Memory B cell (primary cell): ENCODE measurements at regions not wholly inside any gene's neighbourhood (a gene's known extent, or its start where the extent isn't known, plus 50 kb on each side); places are given as distances from the start of the nearest gene placed in this dataset.

Experiments used
- ATAC-seq: fragments of 150-1000 bp; cut with Tn5 transposase; 2 replicates; pipeline ENCODE4 v1.10.0; 2021; ENCODE audit warnings: low read depth, mild to moderate bottlenecking, moderate library complexity
- DNase-seq, 2 donors: peaks; one replicate each; pipeline ENCODE4 v3.0.0; 2022; ENCODE audit warnings: low spot score in 2 of 2
- H3K27ac Mint-ChIP-seq: one replicate; pipeline ENCODE4 v1.8.0; 2022; ENCODE audit warnings: mild to moderate bottlenecking, moderate library complexity, mixed read lengths
- H3K27me3 Mint-ChIP-seq: one replicate; pipeline ENCODE4 v1.8.0; 2022; ENCODE audit warnings: mixed read lengths
- H3K36me3 Mint-ChIP-seq: one replicate; pipeline ENCODE4 v1.8.0; 2022; ENCODE audit warnings: mild to moderate bottlenecking, mixed read lengths
- H3K4me1 Mint-ChIP-seq: one replicate; pipeline ENCODE4 v1.8.0; 2022; ENCODE audit warnings: mixed read lengths
- H3K4me3 Mint-ChIP-seq: one replicate; pipeline ENCODE4 v1.8.0; 2022; ENCODE audit warnings: mild to moderate bottlenecking, moderate library complexity, mixed read lengths
- H3K9me3 Mint-ChIP-seq: one replicate; pipeline ENCODE4 v1.8.0; 2022; ENCODE audit warnings: mixed read lengths

DNA sequence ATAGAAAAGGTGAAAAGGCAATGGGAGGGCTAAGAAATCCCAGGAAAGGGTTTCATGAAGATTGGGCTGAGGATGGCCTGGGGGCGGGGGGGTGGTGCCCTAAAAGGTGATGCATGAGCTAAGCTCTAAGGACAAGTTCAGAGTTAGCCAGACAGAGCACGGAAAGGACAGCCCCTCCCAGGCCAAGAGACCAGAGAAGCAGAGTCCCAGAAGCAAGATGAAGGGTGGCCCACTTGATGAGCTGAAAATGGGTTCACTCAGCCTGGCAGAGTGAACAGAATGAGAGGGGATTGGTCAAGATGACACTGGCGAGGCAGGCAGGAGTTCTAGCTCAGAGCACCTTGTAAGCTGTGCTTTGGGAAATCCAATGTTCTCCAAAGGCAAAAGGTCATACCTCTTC lies 89.4 kb upstream of the GPR26 start:
- Mint-ChIP-seq H3K27me3 (peaks cover 22% of the 10 kb centered on the region), H3K4me1 (peaks cover 4% of the 10 kb centered on the region), H3K27ac (no peak overlapping the region), H3K36me3 (no peaks in the 10 kb centered on the region), H3K9me3 (no peaks in the 10 kb centered on the region), H3K4me3 (no peak overlapping the region)
- ATAC-seq (no peak), DNase-seq (no peak)

DNA sequence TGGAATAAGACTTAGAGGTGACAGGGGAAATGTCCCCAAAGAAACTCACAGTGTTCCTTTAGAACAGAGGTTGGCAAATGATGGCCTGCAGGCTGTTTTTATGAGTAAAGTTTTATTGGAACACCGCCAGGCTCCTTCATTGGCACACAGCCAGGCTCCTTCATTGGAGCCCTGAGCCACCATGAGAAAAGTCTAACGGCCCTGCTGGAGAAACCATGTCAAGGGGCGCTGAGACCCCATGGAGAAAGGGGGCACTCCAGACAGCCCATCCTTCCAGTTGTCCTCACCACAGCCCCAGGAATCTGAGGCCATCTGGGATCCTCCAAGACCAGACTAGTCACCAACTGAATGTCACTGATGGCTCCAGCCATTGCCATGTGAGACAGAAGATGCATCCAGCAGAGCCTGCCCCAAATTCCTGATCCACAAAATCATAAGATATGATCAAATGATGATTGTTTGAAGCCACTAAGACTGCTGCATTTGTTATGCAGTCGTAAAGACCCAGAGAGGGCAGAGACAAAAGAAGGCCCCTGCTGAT lies 88.2 kb upstream of the GPR26 start:
- Mint-ChIP-seq H3K36me3 (no peaks in the 10 kb centered on the region), H3K4me3 (no peak overlapping the region), H3K9me3 (no peaks in the 10 kb centered on the region), H3K27me3 (peaks cover 17% of the 10 kb centered on the region), H3K27ac (no peak overlapping the region), H3K4me1 (peaks cover 2% of the 10 kb centered on the region)
- DNase-seq (no peak), ATAC-seq (no peak)

DNA sequence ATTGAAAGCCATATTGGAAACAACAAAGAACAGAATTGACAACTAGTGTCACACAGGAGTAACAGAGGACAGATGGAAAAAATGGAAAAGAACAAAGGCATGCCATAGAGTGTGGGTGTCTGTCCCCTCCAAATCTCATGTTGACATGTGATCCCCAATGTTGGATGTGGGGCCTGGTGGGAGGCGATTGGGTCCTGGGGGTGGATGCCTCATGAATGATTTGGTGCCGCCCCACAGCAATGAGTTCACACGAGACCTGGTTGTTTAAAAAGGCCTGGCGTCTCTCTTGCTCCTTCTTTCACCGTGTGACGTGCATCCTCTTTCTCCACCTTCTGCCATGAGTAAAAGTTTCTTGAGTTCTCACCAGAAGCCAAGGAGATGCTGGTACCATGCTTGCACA lies 87.4 kb upstream of the GPR26 start:
- Mint-ChIP-seq H3K9me3 (no peaks in the 10 kb centered on the region), H3K36me3 (no peaks in the 10 kb centered on the region), H3K27me3 (peaks cover 20% of the 10 kb centered on the region), H3K27ac (no peak overlapping the region), H3K4me3 (no peak overlapping the region), H3K4me1 (peaks cover 2% of the 10 kb centered on the region)
- DNase-seq, result no peak
- ATAC-seq, result no peak

DNA sequence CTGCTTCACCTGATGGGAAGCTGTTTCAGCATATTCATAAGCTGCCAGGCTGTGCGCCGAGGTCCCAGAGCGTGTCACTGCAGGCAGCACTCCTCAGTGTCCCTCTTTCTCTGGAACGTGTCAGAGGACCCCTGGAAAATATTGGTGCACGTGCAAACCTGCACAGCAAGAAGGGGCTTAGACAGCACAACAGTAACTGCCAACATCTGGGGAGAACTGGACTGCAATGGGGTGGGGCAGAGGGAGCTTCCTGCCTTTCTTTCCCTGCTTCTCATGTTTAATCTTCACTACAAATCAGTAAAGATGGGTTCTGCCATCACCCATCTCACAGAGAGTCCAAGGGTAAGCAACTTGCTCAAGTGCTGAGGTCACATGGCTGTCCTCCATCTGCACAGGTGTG lies 86.5 kb upstream of the GPR26 start:
- Mint-ChIP-seq H3K4me3 (no peak overlapping the region), H3K27me3 (peaks cover 21% of the 10 kb centered on the region), H3K27ac (no peak overlapping the region), H3K4me1 (peaks cover 2% of the 10 kb centered on the region), H3K36me3 (no peaks in the 10 kb centered on the region), H3K9me3 (no peaks in the 10 kb centered on the region)
- ATAC-seq, result no peak
- DNase-seq, result no peak

DNA sequence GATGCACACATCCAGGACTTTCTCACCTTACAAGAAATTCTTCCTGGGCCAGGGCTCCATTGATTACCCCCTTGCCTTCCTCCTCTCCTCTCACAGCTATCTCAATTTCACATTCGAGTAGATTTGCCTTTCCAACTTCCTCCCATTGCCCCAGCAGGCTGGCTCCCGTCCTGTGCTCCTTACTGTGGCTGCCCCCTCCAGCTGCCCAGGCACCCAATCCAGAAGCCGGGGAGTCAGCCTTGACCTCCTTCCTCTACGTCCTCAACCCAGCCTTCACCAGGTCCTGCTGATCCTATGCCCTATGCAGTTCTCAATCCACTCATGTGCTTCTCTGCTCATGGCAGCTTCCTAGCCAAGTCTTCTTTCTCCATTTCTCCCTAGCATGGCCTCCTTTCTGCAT lies 85.7 kb upstream of the GPR26 start:
- DNase-seq (no peak), ATAC-seq (no peak)
- Mint-ChIP-seq H3K27ac (no peak overlapping the region), H3K36me3 (no peaks in the 10 kb centered on the region), H3K4me1 (peaks cover 2% of the 10 kb centered on the region), H3K9me3 (no peaks in the 10 kb centered on the region), H3K27me3 (peaks cover 27% of the 10 kb centered on the region), H3K4me3 (no peak overlapping the region)

DNA sequence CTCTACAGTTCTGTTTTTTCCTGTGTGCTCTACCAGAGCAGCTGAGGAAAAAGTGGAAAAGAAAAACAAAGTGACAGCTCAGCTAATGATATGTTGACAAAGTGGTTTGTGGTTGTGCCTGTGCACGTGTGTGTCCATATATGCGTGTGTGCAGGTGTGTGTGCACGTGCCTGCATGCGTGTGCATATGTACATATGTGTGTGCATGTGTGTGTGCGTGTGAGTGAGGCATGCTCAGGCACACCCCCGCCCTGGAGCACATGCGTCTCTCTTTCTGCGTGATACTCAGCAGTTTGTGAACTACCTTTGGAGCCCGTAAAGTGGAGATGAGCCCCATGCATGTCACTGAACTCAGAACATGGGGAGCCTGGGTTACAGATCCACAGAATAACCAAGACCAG lies 84.5 kb upstream of the GPR26 start:
- H3K9me3 Mint-ChIP-seq, result no peaks in the 10 kb centered on the region

DNA sequence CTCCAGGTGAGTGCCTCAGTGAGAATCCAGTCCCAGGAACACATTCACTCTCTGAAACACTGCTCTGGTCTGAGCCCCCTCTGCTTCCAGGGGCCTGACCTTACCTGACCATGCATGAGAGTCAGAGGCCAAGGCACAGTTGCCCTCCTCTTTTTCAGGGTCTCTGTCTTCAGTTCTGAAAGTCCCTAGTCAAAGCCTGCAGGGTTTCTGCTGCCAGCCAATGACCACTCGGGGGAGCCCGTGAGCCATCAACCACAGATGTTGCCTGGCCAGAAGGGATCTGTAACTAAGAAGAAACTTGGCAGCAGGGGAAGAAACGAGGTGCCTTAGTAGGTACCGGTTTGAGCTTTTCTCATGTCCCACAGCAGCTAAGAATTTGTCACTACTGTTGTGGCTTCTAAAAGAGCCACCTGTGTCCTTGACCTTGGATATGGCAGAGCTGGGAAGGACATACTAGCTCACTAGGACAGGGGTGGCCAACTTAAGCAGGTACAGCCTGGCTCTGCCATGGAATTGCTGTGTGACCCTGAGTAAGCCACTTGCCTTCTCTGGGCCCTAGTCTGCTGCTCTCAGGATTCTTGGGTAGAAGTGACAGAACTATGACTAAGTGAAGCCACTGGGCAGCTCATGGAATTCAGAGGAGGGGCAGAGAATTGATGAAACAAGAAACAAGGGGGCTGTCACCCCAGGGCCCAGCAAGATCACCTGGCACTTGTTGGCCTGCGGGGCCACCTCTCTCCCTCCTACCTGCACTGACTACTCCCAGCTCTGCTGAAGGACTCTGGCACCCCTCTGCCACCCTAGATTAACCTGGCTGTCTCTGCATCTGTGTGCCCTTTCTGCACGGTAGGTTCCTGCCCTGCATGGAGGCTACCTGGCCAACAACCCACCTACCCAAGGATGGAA lies 83.8 kb upstream of the GPR26 start:
- ATAC-seq, result peak; percentile 82
- peak; percentile 65 to 72 for DNase-seq
- H3K27me3 Mint-ChIP-seq, result peaks cover 27% of the 10 kb centered on the region
- no peaks in the 10 kb centered on the region for H3K9me3 Mint-ChIP-seq
- H3K4me1 Mint-ChIP-seq, result peaks cover 2% of the 10 kb centered on the region
- H3K4me3 Mint-ChIP-seq, result no peak overlapping the region
- no peak overlapping the region for H3K27ac Mint-ChIP-seq
- H3K36me3 Mint-ChIP-seq, result no peaks in the 10 kb centered on the region

More for the DNA sequence above, 84.5 kb upstream of the GPR26 start:
- ATAC-seq, result no peak
- Mint-ChIP-seq H3K27me3 (peaks cover 27% of the 10 kb centered on the region), H3K27ac (no peak overlapping the region), H3K4me3 (no peak overlapping the region), H3K4me1 (peaks cover 2% of the 10 kb centered on the region), H3K36me3 (no peaks in the 10 kb centered on the region)
- no peak for DNase-seq

DNA sequence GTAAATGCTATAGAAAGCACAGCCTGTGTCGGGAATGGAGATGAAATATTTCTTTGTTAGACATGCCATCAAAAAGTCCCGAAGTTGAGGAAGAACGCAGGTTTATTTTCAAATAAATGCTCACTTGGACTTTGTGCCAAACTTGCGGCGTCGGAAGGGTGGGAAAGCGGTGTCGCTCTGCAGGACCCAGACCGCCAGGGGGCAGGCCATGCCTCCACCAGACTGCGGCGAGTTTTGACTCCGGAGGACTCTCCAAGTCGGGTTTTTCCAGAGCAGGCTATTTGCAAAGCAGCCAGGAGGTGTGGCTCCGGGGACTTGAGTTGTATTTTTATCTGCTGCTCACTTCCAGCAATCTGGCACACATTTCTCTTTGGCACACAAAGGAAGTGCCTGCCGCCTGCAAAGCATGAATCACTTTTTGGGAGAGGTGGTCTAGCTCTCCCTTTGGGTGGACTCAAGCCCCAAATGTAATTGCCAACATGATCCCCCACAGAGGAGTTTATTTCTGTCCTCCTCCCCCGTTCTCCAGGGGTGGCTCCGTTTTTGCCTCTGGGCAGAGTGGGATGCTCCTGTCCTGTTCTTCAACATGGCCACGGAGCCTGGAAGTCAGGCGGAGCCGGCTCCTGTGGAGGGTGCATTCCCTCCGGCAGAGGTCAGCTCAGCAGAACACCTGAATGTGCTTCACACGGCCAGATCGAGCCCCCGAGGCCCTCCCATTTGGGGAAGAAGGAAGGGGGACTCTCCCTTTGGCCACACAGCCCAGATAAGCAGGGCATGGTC lies 82.3 kb upstream of the GPR26 start:
- ATAC-seq (peak; percentile 35), DNase-seq (peak in 1 of 2 donors; percentile 22)
- H3K9me3 Mint-ChIP-seq, result no peaks in the 10 kb centered on the region
- H3K27ac Mint-ChIP-seq, result no peak overlapping the region
- peaks cover 2% of the 10 kb centered on the region for H3K4me1 Mint-ChIP-seq
- H3K27me3 Mint-ChIP-seq, result peaks cover 24% of the 10 kb centered on the region
- H3K4me3 Mint-ChIP-seq, result no peak overlapping the region
- no peaks in the 10 kb centered on the region for H3K36me3 Mint-ChIP-seq

DNA sequence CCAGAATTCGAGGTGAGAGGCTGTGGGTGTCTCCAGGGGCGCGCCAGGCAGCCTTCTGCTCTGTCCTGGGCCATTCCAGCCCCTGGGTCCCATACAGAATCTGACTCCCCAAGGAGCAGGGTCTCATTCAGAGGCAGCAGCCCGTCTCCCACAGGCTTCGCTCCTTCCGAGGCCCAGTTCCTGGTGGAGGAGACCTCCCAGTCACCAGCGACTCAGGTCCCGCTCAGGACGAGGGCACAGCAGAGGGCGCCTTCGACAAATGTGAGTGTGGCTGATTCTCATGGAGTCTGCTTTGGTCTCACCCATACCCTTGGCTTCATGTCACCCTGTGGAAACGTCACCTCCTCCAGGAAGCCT lies 81.8 kb upstream of the GPR26 start:
- Mint-ChIP-seq H3K27me3 (peaks cover 24% of the 10 kb centered on the region), H3K4me3 (no peak overlapping the region), H3K36me3 (no peaks in the 10 kb centered on the region), H3K4me1 (peaks cover 2% of the 10 kb centered on the region), H3K27ac (no peak overlapping the region), H3K9me3 (no peaks in the 10 kb centered on the region)
- DNase-seq (no peak), ATAC-seq (no peak)

DNA sequence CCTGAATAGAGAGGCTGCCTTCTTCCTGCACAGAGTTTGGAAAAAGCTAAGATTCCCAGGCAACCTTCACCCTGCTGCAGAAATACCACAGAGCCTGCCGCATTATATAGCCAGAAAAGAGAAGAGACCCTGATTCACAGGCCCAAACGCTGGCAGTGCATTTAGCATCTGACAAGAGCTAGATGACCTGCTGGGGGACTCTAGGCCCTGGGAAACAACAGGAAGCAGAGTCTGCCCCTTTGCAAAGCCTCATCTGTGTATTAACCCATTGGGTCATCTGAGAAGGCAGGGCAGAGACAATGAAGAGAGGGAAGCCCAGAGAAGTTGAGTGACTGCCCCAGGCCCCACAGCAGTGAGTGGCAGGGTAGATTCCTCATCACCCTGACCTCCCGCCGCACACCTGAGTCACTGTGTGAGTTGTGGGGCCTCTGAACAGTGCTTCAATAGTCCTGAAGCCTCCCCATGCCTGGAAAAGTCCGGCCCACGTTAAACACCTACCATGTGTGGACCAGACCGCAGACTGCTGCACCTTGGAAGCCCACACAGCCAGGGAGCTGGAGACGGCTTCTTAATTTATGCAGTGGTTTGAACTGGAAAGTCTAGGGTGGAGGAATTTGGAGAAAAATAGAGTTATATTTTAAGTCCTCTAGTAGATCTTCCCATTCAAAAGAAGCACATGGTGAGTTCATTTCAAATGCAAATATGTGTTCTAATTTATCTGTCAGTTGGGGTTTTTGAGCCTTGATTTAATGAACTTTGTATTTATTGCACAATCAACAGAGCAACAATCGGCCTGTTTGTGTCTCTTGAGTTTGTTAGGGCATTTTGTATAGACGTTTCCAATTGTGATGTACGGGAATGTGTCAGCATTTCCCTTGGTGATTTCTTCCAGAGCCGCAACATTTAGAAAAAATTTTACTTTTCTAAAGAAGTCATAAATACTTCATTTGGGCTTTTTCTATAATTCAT lies 80.4 kb upstream of the GPR26 start:
- H3K36me3 Mint-ChIP-seq, result no peaks in the 10 kb centered on the region
- H3K4me3 Mint-ChIP-seq, result no peak overlapping the region
- no peak overlapping the region for H3K27ac Mint-ChIP-seq
- peaks cover 2% of the 10 kb centered on the region for H3K4me1 Mint-ChIP-seq
- peaks cover 22% of the 10 kb centered on the region for H3K27me3 Mint-ChIP-seq
- H3K9me3 Mint-ChIP-seq, result no peaks in the 10 kb centered on the region
- DNase-seq (no peak), ATAC-seq (no peak)

DNA sequence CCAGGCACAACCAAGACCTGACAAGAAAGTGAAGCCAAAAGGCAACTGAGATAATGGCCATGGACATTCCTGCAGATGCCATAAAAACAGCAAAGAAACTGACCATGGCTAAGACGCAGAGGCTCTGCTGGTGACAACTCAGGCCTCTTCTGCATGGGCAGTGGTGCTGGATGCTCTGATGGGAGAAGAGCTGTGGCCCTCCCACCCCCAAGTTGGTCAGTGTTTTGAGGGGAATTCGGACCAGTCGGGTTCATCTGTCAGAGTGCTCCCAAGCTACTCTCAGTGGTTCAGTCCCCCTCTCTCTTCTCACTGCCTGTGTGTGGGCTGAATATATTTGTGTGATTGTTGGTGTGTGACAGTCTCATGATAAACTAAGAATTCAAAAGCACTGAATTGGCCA lies 79.0 kb upstream of the GPR26 start:
- Mint-ChIP-seq H3K4me3 (no peak overlapping the region), H3K27ac (no peak overlapping the region), H3K27me3 (peaks cover 19% of the 10 kb centered on the region), H3K36me3 (no peaks in the 10 kb centered on the region), H3K9me3 (no peaks in the 10 kb centered on the region), H3K4me1 (peaks cover 2% of the 10 kb centered on the region)
- ATAC-seq (no peak), DNase-seq (no peak)

DNA sequence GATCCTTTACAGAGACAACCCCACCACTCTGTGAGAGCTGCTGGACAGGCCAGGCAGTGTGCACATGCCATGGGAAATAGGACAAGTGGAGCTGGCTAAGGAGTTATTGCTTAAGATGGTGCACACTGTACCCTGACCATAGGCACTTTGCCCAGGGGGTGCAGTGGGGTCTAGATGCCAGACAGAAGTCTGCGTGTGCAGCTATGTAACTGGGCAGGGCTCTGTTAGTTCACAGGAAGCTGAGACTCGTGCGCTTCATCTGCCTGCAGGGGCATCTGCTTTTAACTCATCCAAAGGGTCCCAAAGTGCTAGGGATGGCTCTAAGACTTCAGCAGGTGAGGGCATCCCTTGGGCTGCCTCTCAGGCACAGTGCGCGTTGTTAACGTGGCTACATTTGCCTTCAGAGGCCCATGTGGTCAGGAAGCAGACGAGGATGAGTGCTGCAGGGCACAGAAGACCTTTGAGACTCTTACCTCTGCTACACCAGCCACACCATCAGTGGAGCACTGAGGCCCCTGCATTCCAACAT lies 77.7 kb upstream of the GPR26 start:
- no peaks in the 10 kb centered on the region for H3K36me3 Mint-ChIP-seq
- ATAC-seq (no peak), DNase-seq (no peak)
- H3K4me1 Mint-ChIP-seq, result no peaks in the 10 kb centered on the region
- H3K27ac Mint-ChIP-seq, result no peak overlapping the region
- no peak overlapping the region for H3K4me3 Mint-ChIP-seq
- peaks cover 14% of the 10 kb centered on the region for H3K27me3 Mint-ChIP-seq
- no peaks in the 10 kb centered on the region for H3K9me3 Mint-ChIP-seq

DNA sequence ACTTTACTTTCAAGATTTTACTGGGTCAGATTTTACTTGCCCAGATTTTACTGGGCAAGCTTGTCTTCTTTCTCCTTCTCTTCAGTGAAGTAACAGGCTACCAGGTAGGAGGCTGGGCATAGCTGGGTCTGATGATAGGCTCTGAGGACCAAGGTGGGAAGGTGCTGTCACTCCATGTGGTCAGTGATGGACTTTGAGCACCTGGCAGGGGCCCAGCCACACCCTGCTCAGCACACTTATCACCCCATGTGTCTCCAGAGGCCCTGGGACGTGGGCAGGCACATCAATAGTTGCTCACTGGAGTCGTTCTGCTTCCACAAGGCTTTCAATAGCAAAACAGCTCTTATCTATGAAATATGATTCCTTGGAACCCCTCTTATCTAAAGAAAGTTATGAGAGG lies 70.5 kb upstream of the GPR26 start:
- H3K27ac Mint-ChIP-seq, result no peak overlapping the region
- H3K36me3 Mint-ChIP-seq, result no peaks in the 10 kb centered on the region
- no peaks in the 10 kb centered on the region for H3K4me1 Mint-ChIP-seq
- no peak for DNase-seq
- no peaks in the 10 kb centered on the region for H3K27me3 Mint-ChIP-seq
- no peak overlapping the region for H3K4me3 Mint-ChIP-seq
- ATAC-seq, result no peak
- no peaks in the 10 kb centered on the region for H3K9me3 Mint-ChIP-seq
